OCI-LY1 (cell line): ENCODE measurements at regions not wholly inside any gene's neighbourhood (a gene's known extent, or its start where the extent isn't known, plus 50 kb on each side); places are given as distances from the start of the nearest gene placed in this dataset.

Source experiments
- CTCF ChIP-seq: fragments of 200-600 bp; sonication (generic), shearing (Covaris generic); IDR thresholded peaks from 2 replicates; pipeline ENCODE4 v1.5.1; 2017; ENCODE audit warnings: mild to moderate bottlenecking, antibody characterized with exemption, low read length, moderate library complexity, mixed read lengths
- EZH2 ChIP-seq: fragments of 200-600 bp; sonication (generic), shearing (Covaris generic); IDR thresholded peaks from 2 replicates; pipeline ENCODE4 v1.8.0; 2017; ENCODE audit warnings: borderline replicate concordance, mixed run types, mild to moderate bottlenecking, antibody characterized with exemption, low read length, moderate library complexity, mixed read lengths

- TF ChIP-seq CTCF (no peak), EZH2 (no peak)
Measured at GRCh38 chr5:64019746-64020145, 57.5 kb upstream of the HTR1A start.
